ENCODE measurements at regions not wholly inside any gene's neighbourhood (a gene's known extent, or its start where the extent isn't known, plus 50 kb on each side); places are given as distances from the start of the nearest gene placed in this dataset.

GRCh38 chr12:75900781-75901254, 130.8 kb downstream of the PHLDA1 start (continued):
- TF ChIP-seq YY1 (IDR thresholded peaks at IDR 0.05; ENCODE audit: low read depth): no peak
- TF ChIP-seq TEAD4 (IDR thresholded peaks at IDR 0.05; ENCODE audit: borderline replicate concordance, insufficient read depth): no peak
- TF ChIP-seq FOXM1 (IDR thresholded peaks at IDR 0.05; ENCODE audit: low read depth): no peak
- TF ChIP-seq TAF1 (IDR thresholded peaks at IDR 0.05; ENCODE audit: borderline replicate concordance, low read depth, low read length): no peak

GRCh38 chr12:75900226-75900625, 131.3 kb downstream of the PHLDA1 start:
- WGBS (ENCODE audit: low lambda C conversion rate): 72% methylated on average over 5 of the region's 5 CpGs
- no peaks in the 10 kb centered on the region for H3K9me2 ChIP-seq
- no peaks in the 10 kb centered on the region; a peak in 1 of 4 replicates for H3K4me1 ChIP-seq (ENCODE audit: control insufficient read depth in 1 of 2, insufficient read depth in 2 of 2, low read depth in 1 of 2, low read length in 1 of 2)
- H3K9ac ChIP-seq: no peak overlapping the region
- POLR2A ChIA-PET: no interaction called here
- H3K36me3 ChIP-seq (replicated peaks in 1 of 2; ENCODE audit: control insufficient read depth in 1 of 2, insufficient read depth in 2 of 2, low read length in 1 of 2): no peaks in the 10 kb centered on the region
- no peaks in the 10 kb centered on the region for H3K79me2 ChIP-seq (ENCODE audit: insufficient read depth)
- peak overlapping the region; percentile 4; the same call in 1 of the 2 replicates for H2AFZ ChIP-seq (ENCODE audit: low read depth)
- no peak overlapping the region for H3K4me3 ChIP-seq (ENCODE audit: low read depth in 2 of 2, low read length in 1 of 2)
- H3K27me3 ChIP-seq (ENCODE audit: insufficient read depth): no peaks in the 10 kb centered on the region
- H3F3A ChIP-seq (replicated peaks; ENCODE audit: insufficient read depth): no peaks in the 10 kb centered on the region
- no peaks in the 10 kb centered on the region for H3K9me3 ChIP-seq
- no peak overlapping the region for H3K27ac ChIP-seq (ENCODE audit: low read depth in 2 of 2, low read length in 1 of 2)
- no peaks in the 10 kb centered on the region for H4K20me1 ChIP-seq (ENCODE audit: insufficient read depth)
- CTCF ChIA-PET: interaction anchor here (1.6 kb wide), 1 partner anchor 11 kb away, joined by 7 read pairs; no protein-coding TSS in a partner anchor
- TF ChIP-seq ZBTB33 (IDR thresholded peaks at IDR 0.05; ENCODE audit: borderline replicate concordance, low read depth) (no peak), FOXM1 (IDR thresholded peaks at IDR 0.05; ENCODE audit: low read depth) (no peak), RFX5 (IDR thresholded peaks at IDR 0.05; ENCODE audit: low read length) (no peak), POLR2AphosphoS5 (IDR thresholded peaks at IDR 0.05; ENCODE audit: low read depth, low read length) (no peak), NRF1 (IDR thresholded peaks at IDR 0.05; ENCODE audit: low read depth, low read length) (no peak), FOSL2 (IDR thresholded peaks at IDR 0.05; ENCODE audit: borderline replicate concordance, low read depth) (no peak)
- no peak for DNase-seq
- H3K4me2 ChIP-seq: no peak overlapping the region

- WGBS (ENCODE audit: low lambda C conversion rate): 95% methylated on average over 4 of the region's 4 CpGs
- Histone ChIP-seq H3K9me3 (no peaks in the 10 kb centered on the region), H3K36me3 (replicated peaks in 1 of 2; ENCODE audit: control insufficient read depth in 1 of 2, insufficient read depth in 2 of 2, low read length in 1 of 2) (no peaks in the 10 kb centered on the region), H2AFZ (ENCODE audit: low read depth) (no peak overlapping the region), H3K27me3 (ENCODE audit: insufficient read depth) (no peaks in the 10 kb centered on the region), H3K79me2 (ENCODE audit: insufficient read depth) (no peaks in the 10 kb centered on the region), H3K4me1 (ENCODE audit: control insufficient read depth in 1 of 2, insufficient read depth in 2 of 2, low read depth in 1 of 2, low read length in 1 of 2) (no peaks in the 10 kb centered on the region), H3F3A (replicated peaks; ENCODE audit: insufficient read depth) (no peaks in the 10 kb centered on the region), H3K9me2 (no peaks in the 10 kb centered on the region), H3K9ac (no peak overlapping the region), H3K4me3 (ENCODE audit: low read depth in 2 of 2, low read length in 1 of 2) (no peak overlapping the region), H3K4me2 (no peak overlapping the region), H3K27ac (ENCODE audit: low read depth in 2 of 2, low read length in 1 of 2) (no peak overlapping the region), H4K20me1 (ENCODE audit: insufficient read depth) (no peaks in the 10 kb centered on the region)
- CTCF ChIA-PET: interaction anchor here (0.8 kb wide), 1 partner anchor 9 kb away, joined by 3 read pairs; no protein-coding TSS in a partner anchor
- POLR2A ChIA-PET: no interaction called here
- no peak for TF ChIP-seq YY1 (IDR thresholded peaks at IDR 0.05; ENCODE audit: low read depth)
- TF ChIP-seq FOSL2 (IDR thresholded peaks at IDR 0.05; ENCODE audit: borderline replicate concordance, low read depth): no peak
- TF ChIP-seq RFX5 (IDR thresholded peaks at IDR 0.05; ENCODE audit: low read length): no peak
- no peak for TF ChIP-seq SIN3A (IDR thresholded peaks at IDR 0.05; ENCODE audit: borderline replicate concordance, low read depth, low read length)
- no peak for TF ChIP-seq NRF1 (IDR thresholded peaks at IDR 0.05; ENCODE audit: low read depth, low read length)
- no peak for TF ChIP-seq CTCF (IDR thresholded peaks at IDR 0.05)
- TF ChIP-seq GATA2 (CRISPR knock-in tag; IDR thresholded peaks at IDR 0.05): no peak
- TF ChIP-seq REST (IDR thresholded peaks at IDR 0.05; ENCODE audit: low read depth, low read length): no peak
- no peak for DNase-seq
These were observed 136.4 kb downstream of the PHLDA1 start for GRCh38 chr12:75894965-75895754.
